Thyroid gland (tissue), 4 donors: ENCODE measurements at regions not wholly inside any gene's neighbourhood (a gene's known extent, or its start where the extent isn't known, plus 50 kb on each side); places are given as distances from the start of the nearest gene placed in this dataset.

Source experiments
- DNase-seq, 2 donors: peaks; one replicate each; pipeline ENCODE4 v3.0.0-alpha.2; 2019
- H3K27ac ChIP-seq, 3 donors: fragments of 200-600 bp; sonication (generic); 1 replicate in 2 of 3; 2 replicates in 1 of 3; pipeline ENCODE4 v1.5.1; 2016 to 2019; ENCODE audit warnings: mild to moderate bottlenecking in 1 of 3, moderate library complexity in 1 of 3
- H3K27me3 ChIP-seq: fragments of 200-600 bp; sonication (generic); one replicate; pipeline ENCODE4 v1.5.1; 2019
- H3K36me3 ChIP-seq, 2 donors: fragments of 200-600 bp; sonication (generic); one replicate each; pipeline ENCODE4 v1.5.1; 2016 to 2019
- H3K4me1 ChIP-seq, 2 donors: fragments of 200-600 bp; sonication (generic); one replicate each; pipeline ENCODE4 v1.5.1; 2017 to 2019
- H3K4me3 ChIP-seq, 3 donors: fragments of 200-600 bp; sonication (generic); replicated peaks in 1 of 3; 1 replicate in 2 of 3; 2 replicates in 1 of 3; pipeline ENCODE4 v1.5.1; 2016; ENCODE audit warnings: mild to moderate bottlenecking in 1 of 3
- H3K9me3 ChIP-seq: fragments of 200-600 bp; sonication (generic); one replicate; pipeline ENCODE4 v1.5.1; 2017
- CTCF ChIP-seq, 6 experiments: fragments of 200-600 bp in 3 of 6; fragments of 450-650 bp in 3 of 6; sonication (generic) in 3 of 6; IDR thresholded peaks; one replicate each; pipeline ENCODE4 v1.5.1; 2016 to 2019; ENCODE audit warnings: antibody characterized with exemption in 6 of 6, mild to moderate bottlenecking in 2 of 6, inconsistent platforms in 1 of 6, moderate library complexity in 1 of 6
- POLR2A ChIP-seq, 2 donors: fragments of 450-650 bp; IDR thresholded peaks; one replicate each; pipeline ENCODE4 v1.6.1; 2017; ENCODE audit warnings: antibody characterized with exemption in 2 of 2, mild to moderate bottlenecking in 2 of 2, moderate library complexity in 1 of 2
- WGBS, 2 donors: methylation state at CpG; one replicate each; pipeline ENCODE4 v1.1.5; 2017; 5-methylcytosine and 5-hydroxymethylcytosine counted together
- intact Hi-C: fragments of 100-400 bp; cut with DNase I; formaldehyde crosslinking; loops from one replicate; pipeline ENCODE4 v1.15.1; 2023

- DNase-seq = no peak
Measured at GRCh38 chr6:62971976-62972658, 239.2 kb upstream of the FKBP1C start.

GRCh38 chr6:62974452-62974851, 236.8 kb upstream of the FKBP1C start:
- intact Hi-C loops = no loop called here
- Histone ChIP-seq H3K27ac (no peak overlapping the region), H3K36me3 (no peaks in the 10 kb centered on the region), H3K4me3 (no peak overlapping the region), H3K4me1 (no peaks in the 10 kb centered on the region), H3K9me3 (no peaks in the 10 kb centered on the region), H3K27me3 (no peaks in the 10 kb centered on the region)
- WGBS, 2 donors = 83 to 84% methylated on average over 1 of the region's 1 CpG
- TF ChIP-seq CTCF (IDR thresholded peaks at IDR 0.05) (no peak), POLR2A (IDR thresholded peaks at IDR 0.05) (no peak)
- no peak for DNase-seq

More at GRCh38 chr6:62971976-62972658, 239.2 kb upstream of the FKBP1C start:
- no peak for TF ChIP-seq POLR2A (IDR thresholded peaks at IDR 0.05)
- no peak for TF ChIP-seq CTCF (IDR thresholded peaks at IDR 0.05)
- no peaks in the 10 kb centered on the region for H3K36me3 ChIP-seq
- H3K4me3 ChIP-seq = no peak overlapping the region
- H3K27me3 ChIP-seq = no peaks in the 10 kb centered on the region
- WGBS, 2 donors = 54 to 68% methylated on average over 1 of the region's 1 CpG
- H3K4me1 ChIP-seq = no peaks in the 10 kb centered on the region
- intact Hi-C loops = no loop called here
- no peak overlapping the region for H3K27ac ChIP-seq
- H3K9me3 ChIP-seq = no peaks in the 10 kb centered on the region

- Histone ChIP-seq H3K9me3 (no peaks in the 10 kb centered on the region), H3K27me3 (no peaks in the 10 kb centered on the region), H3K36me3 (no peaks in the 10 kb centered on the region), H3K4me1 (no peaks in the 10 kb centered on the region), H3K4me3 (no peak overlapping the region), H3K27ac (no peak overlapping the region)
- intact Hi-C loops = no loop called here
- TF ChIP-seq POLR2A (IDR thresholded peaks at IDR 0.05) (no peak), CTCF (IDR thresholded peaks at IDR 0.05) (no peak)
- DNase-seq = no peak
Measured at GRCh38 chr6:62976566-62976965, 234.7 kb upstream of the FKBP1C start.

- Histone ChIP-seq H3K4me3 (no peak overlapping the region), H3K27me3 (no peaks in the 10 kb centered on the region), H3K27ac (no peak overlapping the region), H3K4me1 (no peaks in the 10 kb centered on the region), H3K9me3 (no peaks in the 10 kb centered on the region), H3K36me3 (no peaks in the 10 kb centered on the region)
- DNase-seq = no peak
- no peak for TF ChIP-seq CTCF (IDR thresholded peaks at IDR 0.05)
- TF ChIP-seq POLR2A (IDR thresholded peaks at IDR 0.05) = no peak
- 86 to 90% methylated on average over 2 of the region's 2 CpGs for WGBS, 2 donors
- intact Hi-C loops = no loop called here
Measured at GRCh38 chr6:62978920-62979319, 232.3 kb upstream of the FKBP1C start.

- TF ChIP-seq POLR2A (IDR thresholded peaks at IDR 0.05) (no peak), CTCF (IDR thresholded peaks at IDR 0.05) (no peak)
- Histone ChIP-seq H3K4me1 (no peaks in the 10 kb centered on the region), H3K27me3 (no peaks in the 10 kb centered on the region), H3K4me3 (no peak overlapping the region), H3K36me3 (no peaks in the 10 kb centered on the region), H3K27ac (no peak overlapping the region), H3K9me3 (no peaks in the 10 kb centered on the region)
- no peak for DNase-seq
- intact Hi-C loops = no loop called here
- 77 to 82% methylated on average over 2 of the region's 2 CpGs for WGBS, 2 donors
Measured at GRCh38 chr6:62980093-62980492, 231.2 kb upstream of the FKBP1C start.
